ENCODE measurements at regions not wholly inside any gene's neighbourhood (a gene's known extent, or its start where the extent isn't known, plus 50 kb on each side); places are given as distances from the start of the nearest gene placed in this dataset.

- DNase-seq (ENCODE audit: extremely low spot score, insufficient read length, low read depth): no peak
- no peak for FAIRE-seq
Observed at GRCh38 chr18:74023220-74023619, 124.4 kb downstream of the FBXO15 start.

- FAIRE-seq: no peak
Observed at GRCh38 chr18:74019864-74020263, 127.8 kb downstream of the FBXO15 start.

GRCh38 chr18:74013955-74014354 is 133.7 kb downstream of the FBXO15 start:
- no peak for DNase-seq (ENCODE audit: extremely low spot score, insufficient read length, low read depth)

More at GRCh38 chr18:74019864-74020263, 127.8 kb downstream of the FBXO15 start:
- DNase-seq (ENCODE audit: extremely low spot score, insufficient read length, low read depth): no peak

DNA sequence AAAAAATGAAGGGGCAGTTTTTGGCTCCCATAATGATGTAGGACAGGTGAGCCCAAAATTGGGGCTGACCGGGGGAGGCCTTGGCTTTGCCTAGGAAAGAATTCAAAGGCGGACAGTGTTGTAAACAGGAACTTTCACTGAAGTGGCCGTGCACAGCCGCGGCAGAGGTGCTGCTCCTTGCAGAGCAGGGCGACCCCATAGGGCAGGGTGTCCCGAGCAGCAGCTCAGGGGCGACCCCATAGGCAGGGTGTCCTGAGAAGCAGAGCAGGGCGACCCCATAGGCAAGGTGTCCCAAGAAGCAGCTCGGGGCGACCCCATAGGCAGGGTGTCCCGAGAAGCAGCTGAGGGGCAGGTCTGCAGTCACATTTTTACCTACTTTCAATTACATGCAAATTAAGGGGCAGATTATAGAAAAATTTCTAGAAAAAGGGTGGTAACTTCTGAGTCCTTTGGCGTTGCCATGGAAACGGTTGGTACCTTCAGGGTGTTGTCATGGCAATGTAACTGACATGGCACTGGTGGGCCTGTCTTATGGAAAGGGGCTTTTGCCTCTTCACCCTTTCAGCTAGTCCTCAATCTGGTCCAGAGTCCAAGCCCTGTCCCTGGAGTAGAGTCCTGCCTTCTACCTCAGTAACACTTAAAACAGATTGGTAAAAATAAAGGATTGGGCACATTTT is 134.5 kb downstream of the FBXO15 start:
- DNase-seq (ENCODE audit: extremely low spot score, insufficient read length, low read depth) (no peak), FAIRE-seq (no peak)

More at GRCh38 chr18:74013955-74014354, 133.7 kb downstream of the FBXO15 start:
- no peak for FAIRE-seq

GRCh38 chr18:74006143-74006542 is 141.5 kb downstream of the FBXO15 start:
- DNase-seq (ENCODE audit: extremely low spot score, insufficient read length, low read depth) (no peak), FAIRE-seq (no peak)

GRCh38 chr18:74005320-74006109 is 142.1 kb downstream of the FBXO15 start:
- no peak for DNase-seq (ENCODE audit: extremely low spot score, insufficient read length, low read depth)
- no peak for FAIRE-seq

GRCh38 chr18:73992242-73993022 is 155.2 kb downstream of the FBXO15 start:
- DNase-seq (ENCODE audit: extremely low spot score, insufficient read length, low read depth) (no peak), FAIRE-seq (no peak)

GRCh38 chr18:73991570-73991969 is 156.1 kb downstream of the FBXO15 start:
- no peak for FAIRE-seq

DNA sequence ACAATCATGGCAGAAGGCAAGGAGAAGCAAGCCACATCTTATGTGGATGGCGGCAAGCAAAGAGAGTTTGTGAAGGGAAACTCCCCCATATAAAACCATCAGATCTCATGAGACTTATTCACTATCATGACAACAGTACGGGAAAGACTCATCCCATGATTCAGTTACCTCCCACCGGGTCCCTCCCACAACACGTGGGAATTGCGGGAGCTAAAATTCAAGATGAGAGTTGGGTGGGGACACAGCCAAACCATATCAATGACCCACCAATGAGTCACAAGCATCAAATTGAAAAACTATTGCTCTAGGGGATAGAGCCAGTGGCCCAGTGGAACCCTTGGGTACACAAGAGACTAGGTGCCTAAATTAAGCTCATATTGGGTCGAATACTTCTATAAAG is 157.4 kb downstream of the FBXO15 start:
- DNase-seq (ENCODE audit: extremely low spot score, insufficient read length, low read depth): no peak
- no peak for FAIRE-seq

More at GRCh38 chr18:73991570-73991969, 156.1 kb downstream of the FBXO15 start:
- DNase-seq (ENCODE audit: extremely low spot score, insufficient read length, low read depth): no peak

DNA sequence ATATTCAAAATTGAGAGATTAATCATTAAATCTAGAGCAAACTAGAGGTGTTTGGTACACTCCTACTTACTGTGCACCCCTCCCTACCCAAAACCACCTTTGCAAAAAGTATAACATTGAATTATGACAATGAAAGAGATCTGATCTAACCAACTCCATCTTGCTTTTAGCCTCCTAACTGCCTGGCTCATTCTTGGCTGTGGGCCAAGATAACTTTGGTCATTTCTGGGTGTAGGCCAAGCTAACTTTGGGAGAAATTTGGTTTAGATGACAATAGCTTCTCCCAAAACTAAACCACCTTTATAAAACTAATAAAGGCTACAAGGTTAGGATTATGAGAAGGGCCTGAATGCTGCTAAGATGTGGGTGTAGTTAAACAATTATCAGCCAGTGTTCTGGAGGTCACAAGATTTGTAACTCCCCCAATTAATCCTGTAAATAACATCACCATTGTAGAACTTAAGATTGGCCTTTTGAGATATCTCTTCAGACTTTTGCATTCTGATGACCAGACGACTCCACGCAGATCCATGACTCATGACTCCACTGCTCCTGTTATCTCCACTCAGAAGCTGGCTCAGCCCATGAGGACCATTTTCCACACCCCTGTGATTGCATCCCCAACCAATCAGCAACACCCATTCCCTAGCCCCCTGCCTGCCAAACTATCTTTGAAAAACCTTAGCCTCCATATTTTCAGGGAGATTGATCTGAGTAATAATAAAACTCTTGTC is 160.2 kb downstream of the FBXO15 start:
- no peak for DNase-seq (ENCODE audit: extremely low spot score, insufficient read length, low read depth)
- no peak for FAIRE-seq

DNA sequence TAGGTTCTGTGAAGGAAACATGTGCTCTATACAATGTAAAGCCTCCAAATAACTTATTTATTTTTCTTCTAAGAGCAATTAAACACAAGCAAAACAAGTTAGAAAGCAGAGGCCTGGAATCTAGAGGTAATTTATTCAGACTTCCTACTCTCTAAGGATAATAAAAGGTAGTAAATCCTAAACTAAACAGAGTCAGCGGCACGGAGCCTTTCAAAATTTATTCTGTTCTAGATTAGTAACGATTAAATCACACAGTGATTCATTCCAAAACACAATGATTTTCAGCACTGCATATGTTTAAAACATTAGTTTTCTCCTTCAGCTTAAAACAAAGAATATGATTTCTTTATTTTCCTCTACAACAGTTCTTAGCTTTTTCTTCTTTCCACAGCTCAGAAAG is 160.9 kb downstream of the FBXO15 start:
- FAIRE-seq (no peak), DNase-seq (ENCODE audit: extremely low spot score, insufficient read length, low read depth) (no peak)

- no peak for FAIRE-seq
- DNase-seq (ENCODE audit: extremely low spot score, insufficient read length, low read depth): no peak
Observed at GRCh38 chr18:73985855-73986625, 161.6 kb downstream of the FBXO15 start.

DNA sequence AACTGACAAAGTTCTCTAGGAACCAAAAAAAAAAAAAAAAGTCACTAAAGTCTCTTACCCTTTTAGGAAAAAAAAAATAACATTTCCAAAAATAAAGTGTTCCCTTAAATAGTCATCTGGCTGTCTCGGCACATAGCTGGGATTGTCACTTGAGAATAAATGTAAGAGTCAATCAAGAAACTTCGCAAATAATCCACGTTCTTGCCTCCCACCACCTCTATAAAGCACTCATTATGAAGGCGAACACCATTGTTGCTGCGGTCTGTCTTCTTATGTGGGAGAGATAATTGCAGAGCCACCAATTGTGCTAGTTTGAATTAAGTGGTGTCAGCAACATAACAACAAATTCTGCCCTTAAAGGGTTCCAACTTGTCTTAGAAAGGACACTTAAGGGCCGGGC is 163.7 kb downstream of the FBXO15 start:
- DNase-seq (ENCODE audit: extremely low spot score, insufficient read length, low read depth) (no peak), FAIRE-seq (no peak)

GRCh38 chr18:73983496-73983895 is 164.1 kb downstream of the FBXO15 start:
- FAIRE-seq: no peak
- DNase-seq (ENCODE audit: extremely low spot score, insufficient read length, low read depth): no peak

GRCh38 chr18:73981796-73982195 is 165.8 kb downstream of the FBXO15 start:
- no peak for FAIRE-seq
- no peak for DNase-seq (ENCODE audit: extremely low spot score, insufficient read length, low read depth)

DNA sequence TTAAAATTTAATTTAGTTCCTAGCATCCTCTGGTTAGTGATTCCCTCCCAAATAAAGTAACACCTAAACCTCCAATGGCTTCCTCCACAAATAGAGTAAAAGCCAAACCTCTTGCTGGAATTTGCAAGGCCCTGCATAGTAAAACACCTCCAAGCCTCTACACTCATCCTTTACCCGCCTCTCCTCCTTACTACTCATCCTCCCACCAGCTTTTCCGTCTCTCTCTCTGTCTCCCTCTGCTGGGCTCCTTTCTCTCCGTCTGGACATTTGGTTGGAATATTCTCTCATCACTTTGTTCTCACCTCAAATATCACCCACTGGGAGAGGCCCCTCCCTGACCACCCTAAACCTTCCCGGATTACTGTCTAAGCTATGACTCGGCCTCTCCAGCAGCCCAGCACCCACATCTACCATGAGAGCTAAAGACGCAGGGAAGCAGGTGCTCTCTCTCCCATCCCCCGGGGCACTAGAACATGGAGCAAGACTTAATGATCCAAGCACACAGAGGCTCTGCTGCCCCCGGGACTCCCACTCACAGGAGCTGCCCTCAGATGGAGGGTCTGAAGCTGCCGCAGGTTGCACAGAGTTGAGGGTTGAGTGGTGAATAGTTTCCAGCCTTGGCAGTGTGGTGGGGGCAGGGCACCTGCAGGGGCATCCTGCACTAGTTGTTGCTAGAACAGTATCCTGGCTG is 167.2 kb downstream of the FBXO15 start:
- DNase-seq (ENCODE audit: extremely low spot score, insufficient read length, low read depth): no peak
- FAIRE-seq: no peak

DNA sequence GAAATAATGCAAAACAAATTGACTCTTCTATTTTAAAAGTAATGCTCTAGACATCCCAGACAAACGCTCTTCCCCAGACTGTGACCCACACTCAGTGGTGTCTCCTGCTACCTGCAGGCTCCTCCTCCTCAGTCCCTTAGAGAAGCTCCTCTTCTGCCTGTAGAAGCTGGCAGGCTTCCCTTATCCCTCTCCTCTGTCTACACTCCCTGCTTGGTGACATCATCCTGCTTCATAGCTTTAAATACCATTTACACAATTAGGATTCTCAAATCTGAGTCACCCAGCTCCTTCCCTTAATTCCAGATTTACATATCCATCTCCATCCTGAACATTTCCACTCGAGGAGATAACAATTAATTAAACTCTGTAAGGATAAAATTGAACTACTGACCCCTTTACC is 167.9 kb downstream of the FBXO15 start:
- FAIRE-seq: no peak
- DNase-seq (ENCODE audit: extremely low spot score, insufficient read length, low read depth): no peak

- DNase-seq (ENCODE audit: extremely low spot score, insufficient read length, low read depth) (no peak), FAIRE-seq (no peak)
Observed at GRCh38 chr18:73976433-73976832, 171.2 kb downstream of the FBXO15 start.

DNA sequence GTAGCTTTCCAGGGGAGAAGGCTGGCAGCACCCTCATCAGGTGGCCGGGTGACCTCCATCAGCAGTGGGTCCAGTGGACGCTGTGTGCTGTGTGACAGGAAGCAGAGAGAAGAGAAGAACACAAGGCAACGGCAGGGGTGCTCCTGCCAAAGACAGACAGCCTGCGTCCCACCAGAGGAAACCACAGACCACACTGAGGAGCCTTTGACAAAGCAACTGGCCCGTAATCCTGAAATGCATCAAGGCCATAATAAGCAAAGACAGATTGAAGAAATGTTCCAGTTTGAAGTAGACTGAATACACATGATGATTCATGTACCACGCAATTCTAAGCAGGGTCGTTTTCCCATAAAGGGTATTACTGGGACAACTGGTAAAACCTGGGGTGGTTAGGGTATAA is 172.4 kb downstream of the FBXO15 start:
- FAIRE-seq: no peak
- no peak for DNase-seq (ENCODE audit: extremely low spot score, insufficient read length, low read depth)

Measured in GM18507 (cell line).